Thyroid gland (tissue), 4 donors: ENCODE measurements at regions not wholly inside any gene's neighbourhood (a gene's known extent, or its start where the extent isn't known, plus 50 kb on each side); places are given as distances from the start of the nearest gene placed in this dataset.

ENCODE experiments used
- CTCF ChIP-seq, 6 experiments: fragments of 200-600 bp in 3 of 6; fragments of 450-650 bp in 3 of 6; sonication (generic) in 3 of 6; IDR thresholded peaks; one replicate each; pipeline ENCODE4 v1.5.1; 2016 to 2019; ENCODE audit warnings: antibody characterized with exemption in 6 of 6, mild to moderate bottlenecking in 2 of 6, inconsistent platforms in 1 of 6, moderate library complexity in 1 of 6
- POLR2A ChIP-seq, 2 donors: fragments of 450-650 bp; IDR thresholded peaks; one replicate each; pipeline ENCODE4 v1.6.1; 2017; ENCODE audit warnings: antibody characterized with exemption in 2 of 2, mild to moderate bottlenecking in 2 of 2, moderate library complexity in 1 of 2

- TF ChIP-seq CTCF (IDR thresholded peaks at IDR 0.05) (no peak), POLR2A (IDR thresholded peaks at IDR 0.05) (no peak)
Observed at GRCh38 chr12:62138527-62138926, 121.7 kb upstream of the USP15 start.
